Naive thymus-derived CD4-positive, alpha-beta T cell (primary cell): ENCODE measurements at regions not wholly inside any gene's neighbourhood (a gene's known extent, or its start where the extent isn't known, plus 50 kb on each side); places are given as distances from the start of the nearest gene placed in this dataset.
A peak's percentile ranks its signal among the peaks of the same experiment; 100 is the strongest.

Experiments used
- ATAC-seq: fragments of 150-1000 bp; cut with Tn5 transposase; 2 replicates; pipeline ENCODE4 v1.10.0; 2021; ENCODE audit warnings: mild to moderate bottlenecking, moderate library complexity
- CTCF ChIA-PET: fragments of 350-600 bp; sonication (Branson Sonifier 250); formaldehyde crosslinking; loops from one replicate; lab custom pipeline; 2021; ENCODE audit warnings: antibody characterized with exemption; lab: Charles Lee
- POLR2A ChIA-PET: fragments of 350-600 bp; sonication (Branson Sonifier 250); formaldehyde crosslinking; loops from one replicate; lab custom pipeline; 2021; ENCODE audit warnings: antibody characterized with exemption, inconsistent platforms; lab: Charles Lee
- DNase-seq, 9 donors: peaks; one replicate each; pipeline versions ENCODE4 v3.0.0 to v3.0.0-alpha.2; 2020 to 2022; ENCODE audit warnings: mixed read lengths in 1 of 9
- H3K27ac ChIP-seq: one replicate; pipeline ENCODE4 v1.7.0; 2013; ENCODE audit warnings: mild to moderate bottlenecking, low read depth, low read length, moderate library complexity
- H3K27me3 ChIP-seq, 2 donors: one replicate each; pipeline ENCODE4 v1.7.0; 2013; ENCODE audit warnings: low read length in 2 of 2, mild to moderate bottlenecking in 2 of 2, moderate library complexity in 2 of 2; ENCODE audit not compliant: control insufficient read depth in 2 of 2, insufficient read depth in 2 of 2
- H3K36me3 ChIP-seq, 3 experiments: 1 replicate in 2 of 3; 2 replicates in 1 of 3; pipeline ENCODE4 v1.7.0; 2013; ENCODE audit warnings: low read length in 3 of 3, mild to moderate bottlenecking in 3 of 3, moderate library complexity in 1 of 3; ENCODE audit not compliant: insufficient read depth in 3 of 3, control insufficient read depth in 2 of 3
- H3K4me1 ChIP-seq, 2 donors: one replicate each; pipeline ENCODE4 v1.7.0; 2013; ENCODE audit warnings: low read length in 2 of 2, mild to moderate bottlenecking in 2 of 2, moderate library complexity in 1 of 2; ENCODE audit not compliant: control insufficient read depth in 2 of 2, insufficient read depth in 2 of 2
- H3K4me3 ChIP-seq: 2 replicates; pipeline ENCODE4 v1.7.0; 2013; ENCODE audit warnings: mild to moderate bottlenecking, low read length
- H3K9me3 ChIP-seq, 3 experiments: 1 replicate in 2 of 3; 2 replicates in 1 of 3; pipeline ENCODE4 v1.7.0; 2013; ENCODE audit warnings: low read length in 3 of 3; ENCODE audit not compliant: control insufficient read depth in 2 of 3
- H3K27ac Mint-ChIP-seq, 9 donors: one replicate each; pipeline ENCODE4 v1.8.0; 2020 to 2022; ENCODE audit warnings: mixed read lengths in 9 of 9, mild to moderate bottlenecking in 8 of 9, moderate library complexity in 5 of 9, inconsistent platforms in 2 of 9
- H3K27me3 Mint-ChIP-seq, 5 donors: one replicate each; pipeline ENCODE4 v1.8.0; 2021 to 2022; ENCODE audit warnings: mixed read lengths in 5 of 5, mild to moderate bottlenecking in 1 of 5
- H3K36me3 Mint-ChIP-seq, 5 donors: one replicate each; pipeline ENCODE4 v1.8.0; 2020 to 2022; ENCODE audit warnings: mixed read lengths in 5 of 5, mild to moderate bottlenecking in 3 of 5, inconsistent platforms in 1 of 5
- H3K4me1 Mint-ChIP-seq, 7 donors: one replicate each; pipeline ENCODE4 v1.8.0; 2020 to 2022; ENCODE audit warnings: mixed read lengths in 7 of 7, mild to moderate bottlenecking in 3 of 7, inconsistent platforms in 1 of 7
- H3K4me3 Mint-ChIP-seq, 10 donors: one replicate each; pipeline ENCODE4 v1.8.0; 2020 to 2022; ENCODE audit warnings: mild to moderate bottlenecking in 10 of 10, mixed read lengths in 10 of 10, moderate library complexity in 6 of 10, inconsistent platforms in 2 of 10
- H3K9me3 Mint-ChIP-seq, 11 donors: one replicate each; pipeline ENCODE4 v1.8.0; 2020 to 2022; ENCODE audit warnings: mixed read lengths in 11 of 11, mild to moderate bottlenecking in 4 of 11, inconsistent platforms in 1 of 11, moderate library complexity in 1 of 11
- intact Hi-C, 2 donors: fragments of 100-400 bp; cut with micrococcal nuclease; formaldehyde crosslinking; loops; one replicate each; pipeline ENCODE4 v1.15.1; 2023

DNA sequence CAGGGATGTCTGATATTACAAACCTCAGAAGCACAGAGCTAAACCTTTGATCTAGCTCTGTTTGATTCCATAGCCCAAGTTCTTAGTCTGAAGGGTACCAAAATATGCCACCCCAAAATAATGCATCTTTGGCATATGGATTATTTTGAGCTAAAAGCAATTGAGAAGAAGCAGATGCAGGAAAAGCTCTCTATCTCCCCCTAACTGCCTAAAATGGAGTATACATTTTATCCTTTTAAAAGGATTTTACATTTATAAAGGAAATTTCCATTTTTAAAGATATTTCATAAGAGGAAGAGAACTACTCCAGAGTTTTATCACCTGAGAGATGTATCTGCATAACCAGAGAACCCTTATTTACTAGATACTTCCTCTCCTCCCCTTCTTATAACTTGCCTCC lies 158.7 kb downstream of the ZNF674 start:
- Mint-ChIP-seq H3K27me3 (peaks cover 0 to 10% (median 0%) of the 10 kb centered on the region in 5 donors), H3K4me3 (no peak overlapping the region), H3K4me1 (no peaks in the 10 kb centered on the region), H3K9me3 (peaks cover 0 to 12% (median 3%) of the 10 kb centered on the region in 11 donors), H3K36me3 (peaks cover 0 to 5% (median 0%) of the 10 kb centered on the region in 5 donors), H3K27ac (no peak overlapping the region)
- DNase-seq = no peak
- CTCF ChIA-PET = interaction anchor here (0.9 kb wide), 1 partner anchor 22 kb away, joined by 3 read pairs; no protein-coding TSS in a partner anchor
- Histone ChIP-seq H3K27me3 (no peaks in the 10 kb centered on the region), H3K4me3 (no peak overlapping the region), H3K9me3 (no peaks in the 10 kb centered on the region), H3K27ac (no peak overlapping the region), H3K36me3 (no peaks in the 10 kb centered on the region), H3K4me1 (no peaks in the 10 kb centered on the region)
- ATAC-seq = no peak
- POLR2A ChIA-PET = no interaction called here
- intact Hi-C loops = no loop called here

DNA sequence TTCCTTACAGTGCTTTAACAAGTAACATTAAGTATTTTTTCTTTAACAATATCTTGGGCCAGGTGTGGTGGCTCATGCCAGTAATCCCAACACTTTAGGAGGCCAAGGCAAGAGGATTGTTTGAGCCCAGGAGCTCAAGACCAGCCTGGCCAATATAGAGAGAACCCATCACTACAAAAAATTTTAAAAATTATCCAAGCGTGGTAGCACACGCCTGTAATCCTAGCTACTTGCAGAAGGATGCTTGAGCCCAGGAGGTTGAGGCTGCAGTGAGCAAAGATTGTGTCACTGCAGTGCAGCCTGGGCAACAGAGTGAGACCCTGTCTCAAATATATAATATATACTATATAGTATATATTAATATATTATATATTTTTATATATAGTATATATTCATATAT lies 162.2 kb downstream of the ZNF674 start:
- H3K27ac ChIP-seq = no peak overlapping the region
- Mint-ChIP-seq H3K27ac (no peak overlapping the region), H3K9me3 (no peaks in the 10 kb centered on the region), H3K4me1 (peaks cover 0 to 2% (median 0%) of the 10 kb centered on the region in 7 donors), H3K36me3 (no peaks in the 10 kb centered on the region), H3K4me3 (no peak overlapping the region), H3K27me3 (peaks cover 0 to 10% (median 0%) of the 10 kb centered on the region in 5 donors)
- H3K27me3 ChIP-seq = no peaks in the 10 kb centered on the region
- ChIA-PET POLR2A (no interaction called here), CTCF (no interaction called here)
- no peaks in the 10 kb centered on the region for H3K4me1 ChIP-seq
- intact Hi-C loops = loop anchor here (5.0 kb wide), 2 partner anchors 259 to 414 kb away; no protein-coding TSS in a partner anchor
- H3K9me3 ChIP-seq = no peaks in the 10 kb centered on the region
- DNase-seq (no peak), ATAC-seq (no peak)
- H3K4me3 ChIP-seq = no peak overlapping the region
- H3K36me3 ChIP-seq = no peaks in the 10 kb centered on the region

DNA sequence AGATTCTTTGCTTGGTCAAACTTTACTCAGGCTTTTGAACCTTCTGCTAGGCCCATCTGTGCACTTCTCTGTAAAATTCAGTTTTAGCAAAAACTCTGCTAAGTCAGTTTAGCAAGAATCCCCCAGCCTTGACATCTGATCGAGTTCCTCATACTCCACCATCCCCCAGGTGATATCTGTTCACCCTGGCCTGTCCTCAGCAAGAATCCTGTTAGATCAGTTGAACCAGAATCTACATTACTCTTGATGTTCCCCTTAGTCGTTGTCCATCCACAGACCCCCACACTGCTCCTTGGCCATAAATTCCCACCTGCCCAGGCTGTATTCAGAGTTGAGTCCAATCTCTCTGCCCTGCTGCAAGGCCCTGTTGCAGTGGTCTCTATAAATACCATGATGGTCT lies 162.6 kb downstream of the ZNF674 start:
- intact Hi-C loops = loop anchor here (5.0 kb wide), 2 partner anchors 260 to 415 kb away; no protein-coding TSS in a partner anchor
- no peak for ATAC-seq

DNA sequence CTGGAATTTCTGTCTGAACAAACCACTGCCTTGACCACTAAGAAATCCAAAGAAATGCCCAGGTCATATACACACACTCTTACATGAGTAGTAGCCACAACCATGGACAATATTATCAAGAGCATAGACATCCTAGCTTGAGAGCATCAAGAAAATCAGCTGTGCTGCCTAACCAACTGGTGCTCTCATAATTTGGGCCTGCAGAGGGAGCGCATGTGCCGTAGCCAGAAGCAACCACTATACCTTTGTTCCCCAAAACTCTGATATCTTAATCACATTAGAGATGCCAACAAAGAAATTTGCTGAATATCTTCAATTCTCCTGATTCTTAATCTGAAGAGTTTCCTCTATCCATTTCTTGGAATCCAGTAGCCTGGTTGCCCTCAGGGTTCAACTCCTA lies 163.6 kb downstream of the ZNF674 start:
- intact Hi-C loops = loop anchor here (1.0 to 5.0 kb wide), 4 partner anchors 27 to 416 kb away; no protein-coding TSS in a partner anchor

More for the DNA sequence above, 162.6 kb downstream of the ZNF674 start:
- H3K4me1 ChIP-seq = no peaks in the 10 kb centered on the region
- Mint-ChIP-seq H3K27me3 (peaks cover 0 to 8% (median 0%) of the 10 kb centered on the region in 5 donors), H3K4me1 (peaks cover 0 to 2% (median 0%) of the 10 kb centered on the region in 7 donors), H3K27ac (peak overlapping the region in 1 of 9 donors; percentile 59), H3K4me3 (no peak overlapping the region), H3K36me3 (no peaks in the 10 kb centered on the region), H3K9me3 (no peaks in the 10 kb centered on the region)
- H3K27ac ChIP-seq = no peak overlapping the region
- ChIA-PET CTCF (no interaction called here), POLR2A (no interaction called here)
- no peaks in the 10 kb centered on the region for H3K27me3 ChIP-seq
- DNase-seq = no peak
- no peak overlapping the region for H3K4me3 ChIP-seq
- H3K9me3 ChIP-seq = no peaks in the 10 kb centered on the region
- H3K36me3 ChIP-seq = no peaks in the 10 kb centered on the region

DNA sequence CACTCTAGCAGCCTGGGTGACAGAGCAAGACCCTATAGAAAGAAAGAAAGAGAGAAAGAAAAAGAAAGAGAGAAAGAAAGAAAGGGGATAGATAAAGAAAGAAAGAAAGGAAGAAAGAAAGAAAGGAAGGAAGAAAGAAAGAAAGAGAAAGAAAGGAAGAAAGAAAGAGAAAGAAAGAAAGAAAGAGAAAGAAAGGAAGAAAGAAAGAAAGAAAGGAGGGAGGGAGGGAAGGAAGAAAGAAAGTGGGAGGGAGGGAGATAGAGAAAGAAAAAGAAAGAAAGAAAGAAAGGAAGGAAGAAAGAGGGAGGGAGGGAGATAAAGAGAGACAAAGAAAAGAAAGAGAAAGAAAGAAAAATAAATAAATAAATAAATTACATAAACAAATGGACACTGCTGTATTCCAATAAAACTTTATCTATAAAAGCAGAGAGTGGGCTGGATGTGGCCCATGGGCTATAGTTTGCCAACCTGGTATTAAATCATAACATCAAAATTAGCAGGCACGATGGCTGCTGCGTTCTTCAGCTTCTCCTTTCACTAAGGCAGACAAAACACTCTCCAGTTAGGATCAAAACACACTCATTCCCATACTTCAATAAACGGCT lies 165.0 kb downstream of the ZNF674 start:
- Mint-ChIP-seq H3K27ac (no peak overlapping the region), H3K27me3 (peaks cover 0 to 6% (median 0%) of the 10 kb centered on the region in 5 donors), H3K4me1 (peaks cover 0 to 2% (median 0%) of the 10 kb centered on the region in 7 donors), H3K36me3 (no peaks in the 10 kb centered on the region), H3K4me3 (no peak overlapping the region), H3K9me3 (no peaks in the 10 kb centered on the region)
- Histone ChIP-seq H3K4me1 (no peaks in the 10 kb centered on the region), H3K4me3 (no peak overlapping the region), H3K27ac (no peak overlapping the region), H3K9me3 (no peaks in the 10 kb centered on the region), H3K36me3 (no peaks in the 10 kb centered on the region), H3K27me3 (no peaks in the 10 kb centered on the region)
- ChIA-PET POLR2A (no interaction called here), CTCF (no interaction called here)
- ATAC-seq (no peak), DNase-seq (no peak)
- intact Hi-C loops = loop anchor here (2.0 to 5.0 kb wide), 3 partner anchors 29 to 417 kb away; no protein-coding TSS in a partner anchor

More for the DNA sequence above, 163.6 kb downstream of the ZNF674 start:
- no peak for ATAC-seq
- ChIA-PET POLR2A (no interaction called here), CTCF (interaction anchor here (0.6 kb wide), 1 partner anchor 581 kb away, joined by 3 read pairs; no protein-coding TSS in a partner anchor)
- Histone ChIP-seq H3K36me3 (no peaks in the 10 kb centered on the region), H3K4me1 (no peaks in the 10 kb centered on the region), H3K27ac (no peak overlapping the region), H3K4me3 (no peak overlapping the region), H3K27me3 (no peaks in the 10 kb centered on the region), H3K9me3 (no peaks in the 10 kb centered on the region)
- H3K27ac Mint-ChIP-seq = no peak overlapping the region
- peak in 4 of 9 donors; percentile 8 to 23 (median 16) for DNase-seq
- no peaks in the 10 kb centered on the region for H3K9me3 Mint-ChIP-seq
- H3K4me1 Mint-ChIP-seq = peaks cover 0 to 2% (median 0%) of the 10 kb centered on the region in 7 donors
- H3K27me3 Mint-ChIP-seq = peaks cover 0 to 6% (median 0%) of the 10 kb centered on the region in 5 donors
- H3K4me3 Mint-ChIP-seq = no peak overlapping the region
- H3K36me3 Mint-ChIP-seq = no peaks in the 10 kb centered on the region

DNA sequence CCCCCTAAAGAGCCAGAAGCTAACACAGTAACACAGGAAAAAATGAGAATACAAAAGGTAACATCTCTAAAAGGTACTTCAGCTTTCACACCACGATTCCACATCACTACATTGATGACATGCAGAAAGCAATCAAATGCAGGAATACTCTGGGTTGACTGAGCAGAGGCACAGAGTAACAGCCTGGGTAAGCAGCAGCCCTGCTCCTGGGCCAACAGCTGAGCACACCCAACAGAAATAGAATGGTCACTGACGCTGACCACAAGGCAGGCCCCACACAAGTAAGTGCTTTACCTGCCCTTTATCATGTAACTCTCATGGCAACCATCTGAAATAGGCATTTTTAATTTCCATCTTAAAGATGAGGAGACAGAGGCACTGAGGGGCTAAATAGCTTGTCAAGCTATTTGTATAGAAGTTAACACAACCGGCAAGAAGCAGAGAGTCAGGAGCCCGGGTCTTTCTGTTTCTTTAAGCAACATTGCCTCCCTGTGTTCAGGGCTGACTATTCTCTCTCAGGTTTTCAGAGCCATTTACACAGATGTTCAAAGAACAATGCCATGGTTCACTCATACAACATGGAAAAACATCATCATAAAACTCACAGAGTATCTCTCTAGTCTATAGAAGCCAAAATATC lies 168.9 kb downstream of the ZNF674 start:
- H3K27ac Mint-ChIP-seq = no peak overlapping the region

More for the DNA sequence above, 168.9 kb downstream of the ZNF674 start:
- peaks cover 0 to 7% (median 0%) of the 10 kb centered on the region in 5 donors for H3K27me3 Mint-ChIP-seq
- ChIA-PET POLR2A (no interaction called here), CTCF (interaction anchor here (0.7 to 0.9 kb wide), 3 partner anchors 361 to 861 kb away, joined by 3 to 4 read pairs (median 3); no protein-coding TSS in a partner anchor)
- ATAC-seq (no peak), DNase-seq (peak in 4 of 9 donors; percentile 18 to 31 (median 24))
- no peaks in the 10 kb centered on the region for H3K36me3 ChIP-seq
- H3K27me3 ChIP-seq = no peaks in the 10 kb centered on the region
- no peaks in the 10 kb centered on the region for H3K9me3 ChIP-seq
- H3K36me3 Mint-ChIP-seq = no peaks in the 10 kb centered on the region
- no peaks in the 10 kb centered on the region for H3K4me1 ChIP-seq
- no peak overlapping the region for H3K27ac ChIP-seq
- H3K9me3 Mint-ChIP-seq = no peaks in the 10 kb centered on the region
- peaks cover 0 to 4% (median 0%) of the 10 kb centered on the region in 7 donors for H3K4me1 Mint-ChIP-seq
- intact Hi-C loops = loop anchor here (1.0 to 5.0 kb wide), 6 partner anchors 527 to 1054 kb away; no protein-coding TSS in a partner anchor
- no peak overlapping the region for H3K4me3 ChIP-seq
- no peak overlapping the region for H3K4me3 Mint-ChIP-seq
